ENCODE measurements at regions not wholly inside any gene's neighbourhood (a gene's known extent, or its start where the extent isn't known, plus 50 kb on each side); places are given as distances from the start of the nearest gene placed in this dataset.

DNA sequence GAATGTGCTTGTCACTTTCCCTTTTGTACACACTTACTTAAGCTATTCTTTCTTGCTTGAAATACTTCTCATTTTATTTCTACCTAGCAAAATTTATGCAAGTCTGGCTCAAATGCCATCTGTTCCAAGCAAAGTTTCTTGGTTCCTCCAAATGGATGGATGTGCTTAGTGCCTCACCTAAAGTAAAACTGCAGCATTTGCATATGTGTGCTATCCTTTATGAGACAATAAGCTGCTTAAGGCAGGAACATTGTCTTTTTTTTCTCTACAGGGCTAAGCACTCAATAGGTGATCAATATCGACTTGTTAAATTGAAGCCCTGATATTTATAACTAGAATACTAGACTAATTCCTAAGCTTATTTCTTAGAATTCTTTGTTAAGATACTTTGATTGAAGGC is 136.8 kb downstream of the CYLC1 start:
- Mint-ChIP-seq H3K27ac (ENCODE audit: unreplicated experiment) (no peak overlapping the region), H3K9me3 (ENCODE audit: unreplicated experiment) (no peaks in the 10 kb centered on the region), H3K36me3 (ENCODE audit: insufficient read depth, unreplicated experiment) (no peaks in the 10 kb centered on the region), H3K27me3 (ENCODE audit: insufficient read depth, unreplicated experiment) (no peaks in the 10 kb centered on the region), H3K4me1 (ENCODE audit: low read depth, unreplicated experiment) (peaks cover 6% of the 10 kb centered on the region), H3K4me3 (ENCODE audit: unreplicated experiment) (no peak overlapping the region)
- Histone ChIP-seq H3K4me3 (ENCODE audit: low read depth, low read length) (no peak overlapping the region), H3K27me3 (replicated peaks; ENCODE audit: control insufficient read depth, insufficient read depth, low read length) (no peaks in the 10 kb centered on the region), H3K4me1 (no peaks in the 10 kb centered on the region), H3K9me3 (no peaks in the 10 kb centered on the region), H3K36me3 (ENCODE audit: control insufficient read depth, insufficient read depth, low read length) (no peaks in the 10 kb centered on the region)
- CTCF ChIA-PET = no interaction called here
- TF ChIP-seq, protein P1, sequence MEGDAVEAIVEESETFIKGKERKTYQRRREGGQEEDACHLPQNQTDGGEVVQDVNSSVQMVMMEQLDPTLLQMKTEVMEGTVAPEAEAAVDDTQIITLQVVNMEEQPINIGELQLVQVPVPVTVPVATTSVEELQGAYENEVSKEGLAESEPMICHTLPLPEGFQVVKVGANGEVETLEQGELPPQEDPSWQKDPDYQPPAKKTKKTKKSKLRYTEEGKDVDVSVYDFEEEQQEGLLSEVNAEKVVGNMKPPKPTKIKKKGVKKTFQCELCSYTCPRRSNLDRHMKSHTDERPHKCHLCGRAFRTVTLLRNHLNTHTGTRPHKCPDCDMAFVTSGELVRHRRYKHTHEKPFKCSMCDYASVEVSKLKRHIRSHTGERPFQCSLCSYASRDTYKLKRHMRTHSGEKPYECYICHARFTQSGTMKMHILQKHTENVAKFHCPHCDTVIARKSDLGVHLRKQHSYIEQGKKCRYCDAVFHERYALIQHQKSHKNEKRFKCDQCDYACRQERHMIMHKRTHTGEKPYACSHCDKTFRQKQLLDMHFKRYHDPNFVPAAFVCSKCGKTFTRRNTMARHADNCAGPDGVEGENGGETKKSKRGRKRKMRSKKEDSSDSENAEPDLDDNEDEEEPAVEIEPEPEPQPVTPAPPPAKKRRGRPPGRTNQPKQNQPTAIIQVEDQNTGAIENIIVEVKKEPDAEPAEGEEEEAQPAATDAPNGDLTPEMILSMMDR (IDR thresholded peaks at IDR 0.05; ENCODE audit: insufficient read depth in 1 of 2, low read depth in 1 of 2, low read length in 1 of 2, severe bottlenecking in 1 of 2, unreplicated experiment in 1 of 2) = no peak
- intact Hi-C loops (cut with micrococcal nuclease; ENCODE audit: unreplicated experiment) = no loop called here
- POLR2A ChIA-PET = no interaction called here
- no peak for DNase-seq
- no TSS peak for BruUV-seq (replicated peaks)
